PC-3 (cell line): ENCODE measurements at regions not wholly inside any gene's neighbourhood (a gene's known extent, or its start where the extent isn't known, plus 50 kb on each side); places are given as distances from the start of the nearest gene placed in this dataset.

ENCODE experiments used
- ATAC-seq: fragments of 200-7000 bp; cut with Tn5 transposase; 2 replicates; pipeline ENCODE4 v1.9.1; 2020; ENCODE audit warnings: mild to moderate bottlenecking, moderate library complexity
- BruUV-seq: library from RNA; stranded (reverse); fragments of 400-500 nt; replicated peaks from 2 replicates; lab custom pipeline; 2021; lab: Mats Ljungman, UMichigan
- CTCF ChIA-PET: fragments of 300-600 bp; sonication (Branson Sonifier 250); formaldehyde crosslinking; loops from one replicate; lab custom pipeline; 2022; ENCODE audit warnings: antibody characterized with exemption; lab: Charles Lee
- POLR2A ChIA-PET: fragments of 300-600 bp; sonication (Branson Sonifier 250); formaldehyde crosslinking; loops from one replicate; lab custom pipeline; 2022; ENCODE audit warnings: antibody characterized with exemption; ENCODE audit not compliant: unreplicated experiment; lab: Charles Lee
- DNase-seq: peaks from one replicate; pipeline ENCODE4 v3.0.0-alpha.2; 2015
- H2AFZ ChIP-seq: fragments of 300-600 bp; sonication (generic); 2 replicates; pipeline ENCODE4 v1.6.0; 2016; ENCODE audit warnings: antibody characterized with exemption, low read length
- H3F3A ChIP-seq: fragments of 300-600 bp; sonication (generic); one replicate; pipeline ENCODE4 v1.6.0; 2017; ENCODE audit warnings: antibody characterized with exemption, low read length, control low read depth, mild to moderate bottlenecking; ENCODE audit not compliant: unreplicated experiment
- H3K27ac ChIP-seq: fragments of 300-600 bp; sonication (generic); 2 replicates; pipeline ENCODE4 v1.5.1; 2016; ENCODE audit warnings: mild to moderate bottlenecking, low read length
- H3K27me3 ChIP-seq: fragments of 300-600 bp; sonication (generic); 2 replicates; pipeline ENCODE4 v1.6.1; 2016; ENCODE audit warnings: low read length, mixed read lengths
- H3K36me3 ChIP-seq: fragments of 300-600 bp; sonication (generic); 2 replicates; pipeline ENCODE4 v1.6.1; 2016; ENCODE audit warnings: low read depth, mixed run types, low read length, mixed read lengths
- H3K4me1 ChIP-seq: fragments of 300-600 bp; sonication (generic); 2 replicates; pipeline ENCODE4 v1.5.1; 2016; ENCODE audit warnings: low read length; ENCODE audit not compliant: insufficient read depth
- H3K4me2 ChIP-seq: fragments of 300-600 bp; sonication (generic); 2 replicates; pipeline ENCODE4 v1.6.0; 2016; ENCODE audit warnings: low read length
- H3K4me3 ChIP-seq: fragments of 300-600 bp; sonication (generic); 2 replicates; pipeline ENCODE4 v1.5.1; 2016; ENCODE audit warnings: mild to moderate bottlenecking, low read length, mixed read lengths
- H3K79me2 ChIP-seq: fragments of 300-600 bp; sonication (generic); 2 replicates; pipeline ENCODE4 v1.6.1; 2017; ENCODE audit warnings: low read length, mixed read lengths
- H3K9ac ChIP-seq: fragments of 300-600 bp; sonication (generic); 2 replicates; pipeline ENCODE4 v1.6.0; 2016; ENCODE audit warnings: mild to moderate bottlenecking, low read length
- H3K9me2 ChIP-seq: fragments of 300-600 bp; sonication (generic); replicated peaks from 2 replicates; pipeline ENCODE4 v1.6.1; 2016; ENCODE audit warnings: mixed run types, low read length, mixed read lengths
- H3K9me3 ChIP-seq: fragments of 300-600 bp; sonication (generic); 2 replicates; pipeline ENCODE4 v1.6.1; 2016; ENCODE audit warnings: low read length, mixed read lengths
- H4K20me1 ChIP-seq: fragments of 300-600 bp; sonication (generic); 2 replicates; pipeline ENCODE4 v1.6.1; 2016; ENCODE audit warnings: low read length, mixed read lengths
- EZH2 ChIP-seq: fragments of 300-600 bp; sonication (generic); IDR thresholded peaks from one replicate; pipeline ENCODE4 v1.6.1; 2017; ENCODE audit warnings: antibody characterized with exemption, mild to moderate bottlenecking, low read length; ENCODE audit not compliant: unreplicated experiment
- EZH2phosphoT487 ChIP-seq: fragments of 300-600 bp; sonication (generic); IDR thresholded peaks from 2 replicates; pipeline ENCODE4 v1.6.1; 2018; ENCODE audit warnings: mild to moderate bottlenecking, antibody characterized with exemption, low read length, borderline replicate concordance
- intact Hi-C: fragments of 100-400 bp; cut with micrococcal nuclease; formaldehyde crosslinking; loops from 2 replicates; pipeline ENCODE4 v1.9.0; 2023
- TF ChIP-seq, protein P1 (sequence below): fragments of 300-600 bp; sonication (generic); conservative IDR thresholded peaks from 2 replicates; pipeline ENCODE4 v1.5.1; 2017; ENCODE audit warnings: antibody characterized with exemption, low read depth, mild to moderate bottlenecking, low read length

- H2AFZ ChIP-seq: no peak overlapping the region
- H3K4me1 ChIP-seq: no peaks in the 10 kb centered on the region
- H3K9me2 ChIP-seq: no peaks in the 10 kb centered on the region
- TF ChIP-seq, protein P1, sequence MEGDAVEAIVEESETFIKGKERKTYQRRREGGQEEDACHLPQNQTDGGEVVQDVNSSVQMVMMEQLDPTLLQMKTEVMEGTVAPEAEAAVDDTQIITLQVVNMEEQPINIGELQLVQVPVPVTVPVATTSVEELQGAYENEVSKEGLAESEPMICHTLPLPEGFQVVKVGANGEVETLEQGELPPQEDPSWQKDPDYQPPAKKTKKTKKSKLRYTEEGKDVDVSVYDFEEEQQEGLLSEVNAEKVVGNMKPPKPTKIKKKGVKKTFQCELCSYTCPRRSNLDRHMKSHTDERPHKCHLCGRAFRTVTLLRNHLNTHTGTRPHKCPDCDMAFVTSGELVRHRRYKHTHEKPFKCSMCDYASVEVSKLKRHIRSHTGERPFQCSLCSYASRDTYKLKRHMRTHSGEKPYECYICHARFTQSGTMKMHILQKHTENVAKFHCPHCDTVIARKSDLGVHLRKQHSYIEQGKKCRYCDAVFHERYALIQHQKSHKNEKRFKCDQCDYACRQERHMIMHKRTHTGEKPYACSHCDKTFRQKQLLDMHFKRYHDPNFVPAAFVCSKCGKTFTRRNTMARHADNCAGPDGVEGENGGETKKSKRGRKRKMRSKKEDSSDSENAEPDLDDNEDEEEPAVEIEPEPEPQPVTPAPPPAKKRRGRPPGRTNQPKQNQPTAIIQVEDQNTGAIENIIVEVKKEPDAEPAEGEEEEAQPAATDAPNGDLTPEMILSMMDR: no peak
- TF ChIP-seq EZH2 (no peak), EZH2phosphoT487 (no peak)
- no peak overlapping the region for H3K27ac ChIP-seq
- no peaks in the 10 kb centered on the region for H4K20me1 ChIP-seq
- intact Hi-C loops: no loop called here
- H3K79me2 ChIP-seq: no peaks in the 10 kb centered on the region
- H3F3A ChIP-seq: no peaks in the 10 kb centered on the region
- H3K27me3 ChIP-seq: no peaks in the 10 kb centered on the region
- DNase-seq: no peak
- BruUV-seq: no TSS peak
- no peak for ATAC-seq
- no peaks in the 10 kb centered on the region for H3K9me3 ChIP-seq
- no peak overlapping the region for H3K9ac ChIP-seq
- no peak overlapping the region for H3K4me2 ChIP-seq
- no peaks in the 10 kb centered on the region for H3K36me3 ChIP-seq
- H3K4me3 ChIP-seq: no peak overlapping the region
- CTCF ChIA-PET: no interaction called here
- POLR2A ChIA-PET: no interaction called here
These were observed 724.3 kb downstream of the HDGFL1 start for GRCh38 chr6:23293653-23294052.

DNA sequence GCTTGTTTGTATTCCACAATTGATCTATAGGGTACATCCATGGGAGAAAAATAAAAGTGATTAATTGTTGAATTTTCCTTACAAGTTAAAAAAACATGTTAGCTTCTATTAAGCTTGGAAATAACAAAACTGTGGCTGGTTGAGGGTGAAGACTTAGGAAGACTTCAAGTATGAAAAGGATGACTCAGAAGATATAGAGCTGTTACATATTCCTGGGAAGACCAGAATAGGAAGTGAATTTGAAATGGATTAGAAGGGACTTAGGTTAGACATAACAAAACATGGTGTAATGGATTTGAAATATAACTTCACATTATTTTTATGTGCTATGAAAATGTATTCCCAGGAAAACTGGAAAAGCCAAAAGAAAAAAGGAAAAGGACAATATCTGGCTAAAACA lies 732.2 kb downstream of the HDGFL1 start:
- H3K9me3 ChIP-seq: no peaks in the 10 kb centered on the region
- no peak overlapping the region for H3K4me2 ChIP-seq
- no peaks in the 10 kb centered on the region for H3K79me2 ChIP-seq
- POLR2A ChIA-PET: no interaction called here
- no peaks in the 10 kb centered on the region for H3K27me3 ChIP-seq
- intact Hi-C loops: no loop called here
- CTCF ChIA-PET: no interaction called here
- TF ChIP-seq EZH2phosphoT487 (no peak), EZH2 (no peak)
- TF ChIP-seq, protein P1: no peak
- H3K9ac ChIP-seq: no peak overlapping the region
- DNase-seq (no peak), ATAC-seq (no peak)
- H3K36me3 ChIP-seq: no peaks in the 10 kb centered on the region
- no peaks in the 10 kb centered on the region for H4K20me1 ChIP-seq
- BruUV-seq: no TSS peak
- no peak overlapping the region for H3K27ac ChIP-seq
- H3K4me1 ChIP-seq: no peaks in the 10 kb centered on the region
- no peaks in the 10 kb centered on the region for H3K9me2 ChIP-seq
- H2AFZ ChIP-seq: no peak overlapping the region
- H3F3A ChIP-seq: no peaks in the 10 kb centered on the region
- H3K4me3 ChIP-seq: no peak overlapping the region

GRCh38 chr6:23302514-23302913 lies 733.1 kb downstream of the HDGFL1 start:
- no peak overlapping the region for H3K27ac ChIP-seq
- H3F3A ChIP-seq: no peaks in the 10 kb centered on the region
- BruUV-seq: no TSS peak
- TF ChIP-seq, protein P1: no peak
- TF ChIP-seq EZH2phosphoT487 (no peak), EZH2 (no peak)
- H3K27me3 ChIP-seq: no peaks in the 10 kb centered on the region
- no peak overlapping the region for H2AFZ ChIP-seq
- ChIA-PET CTCF (no interaction called here), POLR2A (no interaction called here)
- no peak overlapping the region for H3K9ac ChIP-seq
- H3K79me2 ChIP-seq: no peaks in the 10 kb centered on the region
- H3K4me2 ChIP-seq: no peak overlapping the region
- DNase-seq (no peak), ATAC-seq (no peak)
- H3K4me3 ChIP-seq: no peak overlapping the region
- no peaks in the 10 kb centered on the region for H3K9me3 ChIP-seq
- H3K4me1 ChIP-seq: no peaks in the 10 kb centered on the region
- H3K9me2 ChIP-seq: no peaks in the 10 kb centered on the region
- H4K20me1 ChIP-seq: no peaks in the 10 kb centered on the region
- intact Hi-C loops: no loop called here
- H3K36me3 ChIP-seq: no peaks in the 10 kb centered on the region
